ENCODE measurements at regions not wholly inside any gene's neighbourhood (a gene's known extent, or its start where the extent isn't known, plus 50 kb on each side); places are given as distances from the start of the nearest gene placed in this dataset.
A peak's percentile ranks its signal among the peaks of the same experiment; 100 is the strongest.
"Not testable (repeated sequence)": the region's sequence is repeated elsewhere in the genome, so short reads cannot be mapped to it uniquely, and the experiment has no call there.

- not testable (repeated sequence) for DNase-seq (ENCODE audit: low spot score); FAIRE-seq
Observed at GRCh38 chr7:63291758-63292157, 706.9 kb upstream of the ZNF722 start.

GRCh38 chr7:63317595-63317994 lies 681.1 kb upstream of the ZNF722 start:
- FAIRE-seq, result not testable (repeated sequence)

GRCh38 chr7:63348755-63349408 lies 649.8 kb upstream of the ZNF722 start:
- DNase-seq (ENCODE audit: low spot score); FAIRE-seq: not testable (repeated sequence)

More at GRCh38 chr7:63317595-63317994, 681.1 kb upstream of the ZNF722 start:
- not testable (repeated sequence) for DNase-seq (ENCODE audit: low spot score)

DNA sequence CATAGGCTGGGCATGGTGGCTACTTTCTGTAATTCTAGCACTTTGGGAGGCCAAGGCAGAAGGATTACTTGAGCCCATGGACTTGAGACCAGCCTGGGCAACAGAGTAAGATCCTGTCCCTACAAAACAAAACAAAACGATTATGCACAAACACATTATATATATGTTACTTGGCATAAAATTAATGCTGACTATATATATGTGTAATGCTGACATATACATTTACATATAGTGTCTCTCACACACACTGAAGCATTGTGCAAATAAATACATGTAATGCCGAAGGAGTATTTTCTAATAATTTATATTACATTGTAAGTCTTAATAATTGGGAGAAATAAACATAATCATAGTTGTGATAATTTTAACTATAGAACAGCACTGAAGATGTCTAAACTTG lies 621.8 kb upstream of the ZNF722 start:
- DNase-seq (ENCODE audit: low spot score) (no peak), FAIRE-seq (no peak)

DNA sequence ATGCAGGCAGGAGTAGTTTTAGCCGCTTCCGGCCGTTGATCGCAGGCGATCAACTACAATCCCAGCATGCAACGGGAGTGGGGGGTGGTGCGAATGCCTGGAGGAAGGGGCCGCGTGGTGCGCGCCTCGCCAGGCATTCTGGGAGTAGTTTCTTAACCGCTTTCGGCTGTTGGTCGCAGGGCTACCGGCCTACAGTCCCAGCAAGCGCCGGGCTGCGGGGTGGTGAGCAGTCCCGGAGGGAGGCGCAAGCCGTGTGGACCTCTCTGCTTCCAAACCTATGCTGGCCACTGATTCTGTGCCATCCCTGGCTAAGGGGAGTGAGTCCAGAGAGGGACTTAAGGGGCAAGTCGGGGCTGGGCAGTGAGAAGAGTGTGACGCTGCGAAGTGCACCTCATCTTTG lies 604.5 kb upstream of the ZNF722 start:
- DNase-seq (ENCODE audit: low spot score), result not testable (repeated sequence)
- FAIRE-seq, result peak; percentile 93

GRCh38 chr7:63407881-63408280 lies 590.8 kb upstream of the ZNF722 start:
- not testable (repeated sequence) for FAIRE-seq; DNase-seq (ENCODE audit: low spot score)
